Stomach (tissue), 8 donors: ENCODE measurements at regions not wholly inside any gene's neighbourhood (a gene's known extent, or its start where the extent isn't known, plus 50 kb on each side); places are given as distances from the start of the nearest gene placed in this dataset.

ENCODE experiments used
- DNase-seq, 2 donors: peaks; one replicate each; pipeline versions ENCODE4 v3.0.0 to v3.0.0-alpha.2; 2013 to 2019
- H3K27ac ChIP-seq, 5 donors: fragments of 200-600 bp in 4 of 5; sonication (generic) in 4 of 5; one replicate each; pipeline ENCODE4 v1.5.1; 2013 to 2019; ENCODE audit warnings: mild to moderate bottlenecking in 1 of 5, moderate library complexity in 1 of 5
- H3K27me3 ChIP-seq, 3 donors: fragments of 200-600 bp; sonication (generic); one replicate each; pipeline ENCODE4 v1.5.1; 2017 to 2019; ENCODE audit warnings: mixed run types in 1 of 3
- H3K36me3 ChIP-seq, 4 donors: fragments of 200-600 bp; sonication (generic); 1 replicate in 3 of 4; 2 replicates in 1 of 4; pipeline ENCODE4 v1.5.1; 2016 to 2019
- H3K4me1 ChIP-seq, 4 donors: fragments of 200-600 bp; sonication (generic); one replicate each; pipeline ENCODE4 v1.5.1; 2016 to 2019
- H3K4me3 ChIP-seq, 4 donors: fragments of 200-600 bp; sonication (generic) in 3 of 4; one replicate each; pipeline ENCODE4 v1.5.1; 2016 to 2019; ENCODE audit warnings: mild to moderate bottlenecking in 1 of 4
- H3K9me3 ChIP-seq, 4 donors: fragments of 200-600 bp; sonication (generic); one replicate each; pipeline ENCODE4 v1.5.1; 2016 to 2019
- EP300 ChIP-seq: sonication (generic); formaldehyde crosslinking; IDR thresholded peaks from one replicate; pipeline ENCODE4 v1.6.1; 2017; ENCODE audit warnings: antibody characterized with exemption
- POLR2A ChIP-seq, 4 donors: fragments of 450-650 bp; IDR thresholded peaks; one replicate each; pipeline ENCODE4 v1.6.1; 2016; ENCODE audit warnings: antibody characterized with exemption in 4 of 4, control low read depth in 2 of 4, mild to moderate bottlenecking in 1 of 4, moderate library complexity in 1 of 4
- POLR2AphosphoS5 ChIP-seq, 3 donors: sonication (generic); formaldehyde crosslinking; IDR thresholded peaks; one replicate each; pipeline ENCODE4 v1.6.1; 2016; ENCODE audit warnings: antibody characterized with exemption in 3 of 3
- WGBS, 5 donors: extraction: QIAGEN DNeasy Blood & Tissue Kit in 3 of 5; methylation state at CpG; one replicate each; pipeline versions ENCODE4 v1.1.5 to v1.1.7; 2013 to 2018; 5-methylcytosine and 5-hydroxymethylcytosine counted together
- intact Hi-C: fragments of 100-400 bp; cut with DNase I; formaldehyde crosslinking; loops from one replicate; pipeline ENCODE4 v1.15.1; 2023; ENCODE audit warnings: low total_unique reads
- TF ChIP-seq, protein P1 (sequence below), 7 experiments: fragments of 450-650 bp in 4 of 7; fragments of 200-600 bp in 3 of 7; sonication (generic) in 3 of 7; IDR thresholded peaks; one replicate each; pipeline ENCODE4 v1.5.1; 2016 to 2019; ENCODE audit warnings: antibody characterized with exemption in 7 of 7, control low read depth in 2 of 7, mild to moderate bottlenecking in 1 of 7
- donor health status: healthy with polysubstance abuse.
- donor health status: Bipolar disorder and iron deficiency.
- donor health status: healthy.

GRCh38 chr12:75738486-75738885, 227.1 kb upstream of the KRR1 start:
- WGBS, 5 donors: 43 to 70% (median 56%) methylated on average over 2 of the region's 2 CpGs
- Histone ChIP-seq H3K4me1 (no peaks in the 10 kb centered on the region), H3K27me3 (no peaks in the 10 kb centered on the region), H3K9me3 (no peaks in the 10 kb centered on the region), H3K4me3 (no peak overlapping the region), H3K36me3 (no peaks in the 10 kb centered on the region), H3K27ac (no peak overlapping the region)
- TF ChIP-seq POLR2A (IDR thresholded peaks at IDR 0.05) (no peak), EP300 (no peak), POLR2AphosphoS5 (IDR thresholded peaks at IDR 0.05) (no peak)
- intact Hi-C loops: no loop called here
- DNase-seq: no peak

DNA sequence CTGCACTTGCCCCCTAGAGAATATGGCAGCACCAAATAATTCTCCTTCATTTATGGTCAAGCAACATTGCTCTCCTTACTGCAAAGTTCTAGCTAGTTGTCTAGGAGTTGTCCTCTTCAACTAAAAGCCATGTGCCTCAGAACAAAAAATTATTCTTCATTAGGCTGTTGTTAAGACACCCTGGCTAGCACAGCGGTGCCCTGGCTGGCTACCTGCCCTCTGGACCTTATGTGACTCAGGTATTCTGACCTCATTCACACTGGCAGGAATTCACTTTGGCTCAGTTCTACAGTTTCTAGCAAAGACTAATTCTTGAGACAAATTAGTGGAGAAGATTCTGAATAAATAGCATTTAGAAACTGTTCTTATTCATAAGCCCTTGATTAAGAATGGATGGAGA, 224.4 kb upstream of the KRR1 start:
- H3K36me3 ChIP-seq: no peaks in the 10 kb centered on the region
- no peaks in the 10 kb centered on the region for H3K4me1 ChIP-seq
- no peak for TF ChIP-seq EP300
- no peak for TF ChIP-seq POLR2AphosphoS5 (IDR thresholded peaks at IDR 0.05)
- TF ChIP-seq POLR2A (IDR thresholded peaks at IDR 0.05): no peak
- TF ChIP-seq, protein P1, sequence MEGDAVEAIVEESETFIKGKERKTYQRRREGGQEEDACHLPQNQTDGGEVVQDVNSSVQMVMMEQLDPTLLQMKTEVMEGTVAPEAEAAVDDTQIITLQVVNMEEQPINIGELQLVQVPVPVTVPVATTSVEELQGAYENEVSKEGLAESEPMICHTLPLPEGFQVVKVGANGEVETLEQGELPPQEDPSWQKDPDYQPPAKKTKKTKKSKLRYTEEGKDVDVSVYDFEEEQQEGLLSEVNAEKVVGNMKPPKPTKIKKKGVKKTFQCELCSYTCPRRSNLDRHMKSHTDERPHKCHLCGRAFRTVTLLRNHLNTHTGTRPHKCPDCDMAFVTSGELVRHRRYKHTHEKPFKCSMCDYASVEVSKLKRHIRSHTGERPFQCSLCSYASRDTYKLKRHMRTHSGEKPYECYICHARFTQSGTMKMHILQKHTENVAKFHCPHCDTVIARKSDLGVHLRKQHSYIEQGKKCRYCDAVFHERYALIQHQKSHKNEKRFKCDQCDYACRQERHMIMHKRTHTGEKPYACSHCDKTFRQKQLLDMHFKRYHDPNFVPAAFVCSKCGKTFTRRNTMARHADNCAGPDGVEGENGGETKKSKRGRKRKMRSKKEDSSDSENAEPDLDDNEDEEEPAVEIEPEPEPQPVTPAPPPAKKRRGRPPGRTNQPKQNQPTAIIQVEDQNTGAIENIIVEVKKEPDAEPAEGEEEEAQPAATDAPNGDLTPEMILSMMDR (IDR thresholded peaks at IDR 0.05): no peak
- H3K27me3 ChIP-seq: no peaks in the 10 kb centered on the region
- no peaks in the 10 kb centered on the region for H3K9me3 ChIP-seq
- no peak overlapping the region for H3K4me3 ChIP-seq
- intact Hi-C loops: no loop called here
- WGBS, 5 donors: 54 to 67% (median 57%) methylated on average over 1 of the region's 1 CpG
- DNase-seq: peak in 1 of 2 donors; percentile 66
- H3K27ac ChIP-seq: no peak overlapping the region

DNA sequence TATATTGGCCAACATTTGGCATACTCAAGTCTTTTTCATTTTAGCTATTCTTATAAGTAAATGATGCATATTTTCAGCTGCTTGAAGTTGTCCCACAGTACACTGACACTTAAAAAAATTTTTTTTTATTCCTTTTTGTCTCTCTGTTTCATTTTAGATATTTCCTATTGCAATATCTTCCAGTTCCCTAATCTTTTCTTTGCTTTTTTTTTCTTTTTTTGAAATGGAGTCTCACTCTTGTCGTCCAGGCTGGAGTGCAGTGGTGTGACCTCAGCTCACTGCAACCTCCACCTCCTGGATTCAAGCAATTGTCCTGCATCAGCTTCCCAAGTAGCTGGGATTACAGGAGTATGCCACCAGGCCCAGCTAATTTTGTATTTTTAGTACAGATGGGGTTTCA, 217.4 kb upstream of the KRR1 start:
- Histone ChIP-seq H3K27me3 (no peaks in the 10 kb centered on the region), H3K4me3 (no peak overlapping the region), H3K36me3 (no peaks in the 10 kb centered on the region), H3K27ac (no peak overlapping the region), H3K9me3 (no peaks in the 10 kb centered on the region), H3K4me1 (peaks cover 0 to 14% (median 7%) of the 10 kb centered on the region in 4 donors)
- TF ChIP-seq, protein P1 (IDR thresholded peaks at IDR 0.05): no peak
- TF ChIP-seq POLR2AphosphoS5 (IDR thresholded peaks at IDR 0.05) (no peak), POLR2A (IDR thresholded peaks at IDR 0.05) (no peak), EP300 (no peak)
- WGBS, 5 donors: 80 to 100% (median 95%) methylated on average over 1 of the region's 1 CpG
- no peak for DNase-seq
- intact Hi-C loops: no loop called here

GRCh38 chr12:75727577-75727976, 216.2 kb upstream of the KRR1 start:
- DNase-seq: no peak
- H3K9me3 ChIP-seq: no peaks in the 10 kb centered on the region
- H3K4me1 ChIP-seq: peaks cover 0 to 24% (median 13%) of the 10 kb centered on the region in 4 donors
- H3K27me3 ChIP-seq: no peaks in the 10 kb centered on the region
- WGBS, 5 donors: 62 to 90% (median 76%) methylated on average over 2 of the region's 2 CpGs
- no peak overlapping the region for H3K27ac ChIP-seq
- H3K36me3 ChIP-seq: no peaks in the 10 kb centered on the region
- no peak overlapping the region for H3K4me3 ChIP-seq
- TF ChIP-seq, protein P1 (IDR thresholded peaks at IDR 0.05): no peak
- TF ChIP-seq POLR2AphosphoS5 (IDR thresholded peaks at IDR 0.05) (no peak), EP300 (no peak), POLR2A (IDR thresholded peaks at IDR 0.05) (no peak)
- intact Hi-C loops: no loop called here

- H3K27ac ChIP-seq: peak overlapping the region in 2 of 5 donors; percentile 39 to 58
- no peak overlapping the region for H3K4me3 ChIP-seq
- H3K4me1 ChIP-seq: peaks cover 18 to 43% (median 33%) of the 10 kb centered on the region in 4 donors
- intact Hi-C loops: no loop called here
- H3K27me3 ChIP-seq: no peaks in the 10 kb centered on the region
- DNase-seq: peak in 1 of 2 donors; percentile 56
- no peak for TF ChIP-seq POLR2A (IDR thresholded peaks at IDR 0.05)
- TF ChIP-seq POLR2AphosphoS5 (IDR thresholded peaks at IDR 0.05): no peak
- no peak for TF ChIP-seq EP300
- TF ChIP-seq, protein P1 (IDR thresholded peaks at IDR 0.05): no peak
- no peaks in the 10 kb centered on the region for H3K9me3 ChIP-seq
- H3K36me3 ChIP-seq: no peaks in the 10 kb centered on the region
- WGBS, 5 donors: 40 to 64% (median 61%) methylated on average over 3 of the region's 3 CpGs
Measured at GRCh38 chr12:75725521-75726111, 214.2 kb upstream of the KRR1 start.
